ENCODE measurements at regions not wholly inside any gene's neighbourhood (a gene's known extent, or its start where the extent isn't known, plus 50 kb on each side); places are given as distances from the start of the nearest gene placed in this dataset.

DNA sequence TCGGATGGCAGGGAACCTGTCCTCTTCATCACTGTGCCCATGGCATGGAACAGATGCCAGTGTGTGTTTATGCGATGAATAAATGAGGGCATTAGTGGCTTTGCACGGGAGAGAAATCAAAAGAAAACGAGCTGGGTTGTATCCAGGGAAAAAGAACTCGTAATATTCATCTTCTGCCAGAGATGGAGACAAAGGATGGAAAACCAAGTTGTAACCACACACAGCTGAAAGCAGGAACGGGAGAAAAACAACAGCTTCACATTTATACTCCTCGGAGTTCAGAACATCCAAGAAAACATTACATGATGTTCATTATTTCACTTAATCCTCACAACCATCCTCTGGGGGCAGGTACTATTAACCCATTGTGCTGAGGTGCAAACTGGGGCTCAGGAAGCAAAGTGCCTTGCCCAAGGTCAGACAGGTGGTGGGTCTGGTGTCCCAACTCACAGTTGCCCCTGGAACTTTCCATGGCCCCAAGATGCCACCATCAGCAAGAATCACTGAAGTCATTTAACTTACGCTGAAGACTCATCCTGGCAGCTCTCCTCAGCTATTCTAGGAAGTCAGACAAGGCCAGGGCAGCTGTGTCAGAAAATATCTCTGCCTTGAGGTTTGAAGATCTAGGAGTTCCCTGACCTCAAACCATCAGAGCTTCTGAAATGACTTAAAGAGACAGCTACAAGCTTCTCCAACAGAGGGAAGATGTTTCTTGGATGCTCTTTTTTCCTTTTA is 250.4 kb downstream of the NSG2 start:
- DNase-seq (ENCODE audit: low read depth in 1 of 2, low spot score in 1 of 2): no peak
- Histone ChIP-seq H3K27me3 (ENCODE audit: insufficient read depth, poor library complexity, severe bottlenecking) (no peaks in the 10 kb centered on the region), H3K4me3 (replicated peaks; ENCODE audit: insufficient read depth, low read length) (no peak overlapping the region), H3K27ac (replicated peaks) (no peak overlapping the region)
- no peak for TF ChIP-seq POLR2AphosphoS5 (IDR thresholded peaks at IDR 0.05; ENCODE audit: low read depth)
- TF ChIP-seq, protein P1, sequence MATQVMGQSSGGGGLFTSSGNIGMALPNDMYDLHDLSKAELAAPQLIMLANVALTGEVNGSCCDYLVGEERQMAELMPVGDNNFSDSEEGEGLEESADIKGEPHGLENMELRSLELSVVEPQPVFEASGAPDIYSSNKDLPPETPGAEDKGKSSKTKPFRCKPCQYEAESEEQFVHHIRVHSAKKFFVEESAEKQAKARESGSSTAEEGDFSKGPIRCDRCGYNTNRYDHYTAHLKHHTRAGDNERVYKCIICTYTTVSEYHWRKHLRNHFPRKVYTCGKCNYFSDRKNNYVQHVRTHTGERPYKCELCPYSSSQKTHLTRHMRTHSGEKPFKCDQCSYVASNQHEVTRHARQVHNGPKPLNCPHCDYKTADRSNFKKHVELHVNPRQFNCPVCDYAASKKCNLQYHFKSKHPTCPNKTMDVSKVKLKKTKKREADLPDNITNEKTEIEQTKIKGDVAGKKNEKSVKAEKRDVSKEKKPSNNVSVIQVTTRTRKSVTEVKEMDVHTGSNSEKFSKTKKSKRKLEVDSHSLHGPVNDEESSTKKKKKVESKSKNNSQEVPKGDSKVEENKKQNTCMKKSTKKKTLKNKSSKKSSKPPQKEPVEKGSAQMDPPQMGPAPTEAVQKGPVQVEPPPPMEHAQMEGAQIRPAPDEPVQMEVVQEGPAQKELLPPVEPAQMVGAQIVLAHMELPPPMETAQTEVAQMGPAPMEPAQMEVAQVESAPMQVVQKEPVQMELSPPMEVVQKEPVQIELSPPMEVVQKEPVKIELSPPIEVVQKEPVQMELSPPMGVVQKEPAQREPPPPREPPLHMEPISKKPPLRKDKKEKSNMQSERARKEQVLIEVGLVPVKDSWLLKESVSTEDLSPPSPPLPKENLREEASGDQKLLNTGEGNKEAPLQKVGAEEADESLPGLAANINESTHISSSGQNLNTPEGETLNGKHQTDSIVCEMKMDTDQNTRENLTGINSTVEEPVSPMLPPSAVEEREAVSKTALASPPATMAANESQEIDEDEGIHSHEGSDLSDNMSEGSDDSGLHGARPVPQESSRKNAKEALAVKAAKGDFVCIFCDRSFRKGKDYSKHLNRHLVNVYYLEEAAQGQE (IDR thresholded peaks at IDR 0.05; ENCODE audit: insufficient replicate concordance, low read depth): no peak
- TF ChIP-seq SPI1 (IDR thresholded peaks at IDR 0.05; ENCODE audit: borderline replicate concordance, low read depth): no peak
- TF ChIP-seq, protein P2, sequence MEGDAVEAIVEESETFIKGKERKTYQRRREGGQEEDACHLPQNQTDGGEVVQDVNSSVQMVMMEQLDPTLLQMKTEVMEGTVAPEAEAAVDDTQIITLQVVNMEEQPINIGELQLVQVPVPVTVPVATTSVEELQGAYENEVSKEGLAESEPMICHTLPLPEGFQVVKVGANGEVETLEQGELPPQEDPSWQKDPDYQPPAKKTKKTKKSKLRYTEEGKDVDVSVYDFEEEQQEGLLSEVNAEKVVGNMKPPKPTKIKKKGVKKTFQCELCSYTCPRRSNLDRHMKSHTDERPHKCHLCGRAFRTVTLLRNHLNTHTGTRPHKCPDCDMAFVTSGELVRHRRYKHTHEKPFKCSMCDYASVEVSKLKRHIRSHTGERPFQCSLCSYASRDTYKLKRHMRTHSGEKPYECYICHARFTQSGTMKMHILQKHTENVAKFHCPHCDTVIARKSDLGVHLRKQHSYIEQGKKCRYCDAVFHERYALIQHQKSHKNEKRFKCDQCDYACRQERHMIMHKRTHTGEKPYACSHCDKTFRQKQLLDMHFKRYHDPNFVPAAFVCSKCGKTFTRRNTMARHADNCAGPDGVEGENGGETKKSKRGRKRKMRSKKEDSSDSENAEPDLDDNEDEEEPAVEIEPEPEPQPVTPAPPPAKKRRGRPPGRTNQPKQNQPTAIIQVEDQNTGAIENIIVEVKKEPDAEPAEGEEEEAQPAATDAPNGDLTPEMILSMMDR (IDR thresholded peaks at IDR 0.05; ENCODE audit: insufficient read depth, low read length): no peak
- TF ChIP-seq GABPA (IDR thresholded peaks at IDR 0.05; ENCODE audit: low read depth): no peak

DNA sequence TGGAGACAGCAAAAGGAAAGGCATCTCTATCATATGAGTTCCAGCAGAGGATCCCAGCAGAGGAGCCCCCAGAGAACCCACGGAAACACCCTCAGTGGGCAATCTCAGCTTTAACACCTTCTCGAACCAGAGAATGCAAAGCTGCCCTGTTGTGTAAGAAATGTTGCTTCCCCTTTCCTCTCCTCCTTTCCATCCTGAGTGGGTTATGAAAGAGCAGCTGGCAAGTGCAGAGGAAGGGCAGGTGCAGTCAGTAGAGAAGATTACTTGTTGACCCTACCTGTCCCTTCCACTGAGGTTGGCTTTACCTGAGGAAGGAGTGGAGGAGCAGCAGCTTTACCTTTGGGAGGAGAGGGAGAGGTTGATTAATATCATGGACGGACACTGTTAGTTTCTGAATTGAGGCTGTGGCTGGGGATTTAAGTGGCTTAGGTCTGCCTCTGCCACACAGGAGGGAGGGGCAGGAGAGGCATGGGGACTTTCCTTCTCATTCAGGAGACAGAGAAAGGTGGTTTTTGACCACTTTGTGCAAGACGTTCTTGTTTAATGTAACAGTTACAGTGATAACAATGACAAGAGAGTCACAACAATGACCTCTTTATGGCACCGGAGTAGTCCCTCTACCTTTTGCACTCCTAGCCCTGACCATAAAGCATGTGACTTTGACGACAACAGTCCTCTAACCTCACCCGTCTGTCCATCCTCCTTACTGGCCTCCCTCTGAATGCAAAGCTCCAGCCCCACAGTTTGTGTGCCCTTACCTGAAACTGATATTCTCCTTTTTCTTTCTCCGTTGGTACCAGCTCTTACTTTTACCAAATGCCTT is 254.8 kb downstream of the NSG2 start:
- H3K4me3 ChIP-seq (replicated peaks; ENCODE audit: insufficient read depth, low read length): no peak overlapping the region
- DNase-seq (ENCODE audit: low read depth in 1 of 2, low spot score in 1 of 2): peak in 1 of 2 experiments; percentile 31
- H3K27ac ChIP-seq (replicated peaks): no peak overlapping the region
- TF ChIP-seq GABPA (IDR thresholded peaks at IDR 0.05; ENCODE audit: low read depth) (no peak), POLR2AphosphoS5 (IDR thresholded peaks at IDR 0.05; ENCODE audit: low read depth) (no peak), SPI1 (IDR thresholded peaks at IDR 0.05; ENCODE audit: borderline replicate concordance, low read depth) (no peak)
- TF ChIP-seq, protein P1 (IDR thresholded peaks at IDR 0.05; ENCODE audit: insufficient replicate concordance, low read depth): no peak
- TF ChIP-seq, protein P2 (IDR thresholded peaks at IDR 0.05; ENCODE audit: insufficient read depth, low read length): no peak
- no peaks in the 10 kb centered on the region for H3K27me3 ChIP-seq (ENCODE audit: insufficient read depth, poor library complexity, severe bottlenecking)

DNA sequence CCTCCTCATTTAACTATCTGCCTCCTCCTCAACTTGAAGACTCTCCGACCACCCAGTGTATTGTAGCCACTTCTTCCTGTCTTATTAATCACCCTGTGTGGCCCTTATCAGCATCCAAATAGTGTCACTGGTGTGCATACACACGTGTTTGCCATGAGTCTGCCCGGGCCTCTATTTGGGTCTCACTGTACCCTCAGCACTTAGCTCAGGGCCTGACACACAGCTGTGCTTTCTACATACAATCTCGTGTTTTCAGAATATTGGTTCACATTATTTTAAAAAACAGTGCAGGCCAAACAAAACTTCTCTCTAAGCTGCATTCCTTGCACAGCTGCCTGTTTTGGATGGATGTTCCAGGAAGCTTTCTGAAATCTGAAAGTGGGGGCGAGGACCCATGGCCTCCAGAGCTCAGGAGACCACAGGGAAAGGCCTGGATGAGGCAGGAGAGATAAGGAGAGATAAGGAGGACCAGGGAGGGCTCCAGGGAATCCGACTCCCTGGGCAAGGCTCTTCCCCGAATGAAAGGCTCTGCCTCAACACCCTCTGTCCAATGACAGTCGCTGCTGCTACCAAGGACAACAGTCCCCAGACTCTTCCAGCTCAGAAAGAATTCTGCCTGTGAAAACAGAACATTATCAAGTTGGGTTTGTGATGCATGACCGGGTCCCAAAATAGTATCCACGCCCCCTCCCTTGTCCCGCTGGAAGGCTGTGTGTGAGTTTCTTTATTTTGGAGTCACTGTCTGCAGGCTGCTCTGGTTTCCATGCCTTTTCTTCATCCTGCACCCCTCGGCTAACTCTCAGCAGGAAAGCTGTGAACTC is 255.6 kb downstream of the NSG2 start:
- DNase-seq (ENCODE audit: low read depth in 1 of 2, low spot score in 1 of 2): no peak
- Histone ChIP-seq H3K27me3 (ENCODE audit: insufficient read depth, poor library complexity, severe bottlenecking) (no peaks in the 10 kb centered on the region), H3K4me3 (replicated peaks; ENCODE audit: insufficient read depth, low read length) (no peak overlapping the region), H3K27ac (replicated peaks) (no peak overlapping the region)
- TF ChIP-seq SPI1 (IDR thresholded peaks at IDR 0.05; ENCODE audit: borderline replicate concordance, low read depth): no peak
- TF ChIP-seq, protein P2 (IDR thresholded peaks at IDR 0.05; ENCODE audit: insufficient read depth, low read length): no peak
- no peak for TF ChIP-seq POLR2AphosphoS5 (IDR thresholded peaks at IDR 0.05; ENCODE audit: low read depth)
- TF ChIP-seq GABPA (IDR thresholded peaks at IDR 0.05; ENCODE audit: low read depth): no peak
- TF ChIP-seq, protein P1 (IDR thresholded peaks at IDR 0.05; ENCODE audit: insufficient replicate concordance, low read depth): no peak
